HG02763 (cell line): ENCODE measurements at regions not wholly inside any gene's neighbourhood (a gene's known extent, or its start where the extent isn't known, plus 50 kb on each side); places are given as distances from the start of the nearest gene placed in this dataset.

Source experiments
- ATAC-seq: cut with Tn5 transposase; IDR thresholded peaks from one replicate; pipeline ENCODE4 v1.9.1; 2021; ENCODE audit warnings: mild to moderate bottlenecking, moderate library complexity; ENCODE audit not compliant: unreplicated experiment

- no peak for ATAC-seq
Observed at GRCh38 chr3:43156812-43157455, 51.1 kb upstream of the POMGNT2 start.

- no peak for ATAC-seq
Observed at GRCh38 chr3:43155464-43156121, 49.7 kb upstream of the POMGNT2 start.
